AG09309 (cell line): ENCODE measurements at regions not wholly inside any gene's neighbourhood (a gene's known extent, or its start where the extent isn't known, plus 50 kb on each side); places are given as distances from the start of the nearest gene placed in this dataset.

Experiments used
- DNase-seq: peaks from one replicate; pipeline ENCODE4 v3.0.0-alpha.2; 2010; ENCODE audit warnings: low read depth
- H3K4me3 ChIP-seq: 2 replicates; pipeline ENCODE4 v1.5.1; 2011; ENCODE audit warnings: mild to moderate bottlenecking, low read depth, low read length, moderate library complexity; ENCODE audit not compliant: control insufficient read depth
- CTCF ChIP-seq: IDR thresholded peaks from 2 replicates; pipeline ENCODE4 v1.5.1; 2011; ENCODE audit warnings: mild to moderate bottlenecking, low read depth, low read length, inconsistent platforms; ENCODE audit not compliant: insufficient read depth, control insufficient read depth; ENCODE audit errors: missing control alignments

GRCh38 chr4:137610960-137611359 is 78.7 kb upstream of the PCDH18 start:
- DNase-seq: no peak
- H3K4me3 ChIP-seq: no peak overlapping the region
- TF ChIP-seq CTCF: peak; percentile 43

- no peak for TF ChIP-seq CTCF
- DNase-seq: peak; percentile 21
- peak overlapping the region; percentile 16 for H3K4me3 ChIP-seq
These were observed 77.6 kb upstream of the PCDH18 start for GRCh38 chr4:137609718-137610430.

- TF ChIP-seq CTCF: no peak
- H3K4me3 ChIP-seq: no peak overlapping the region
- DNase-seq: no peak
These were observed 75.8 kb upstream of the PCDH18 start for GRCh38 chr4:137608085-137608484.

- DNase-seq: no peak
- H3K4me3 ChIP-seq: no peak overlapping the region
- no peak for TF ChIP-seq CTCF
These were observed 70.1 kb upstream of the PCDH18 start for GRCh38 chr4:137602436-137602835.

GRCh38 chr4:137601934-137602333 is 69.6 kb upstream of the PCDH18 start:
- no peak overlapping the region for H3K4me3 ChIP-seq
- no peak for TF ChIP-seq CTCF
- no peak for DNase-seq

- DNase-seq: no peak
- H3K4me3 ChIP-seq: no peak overlapping the region
- TF ChIP-seq CTCF: no peak
These were observed 67.4 kb upstream of the PCDH18 start for GRCh38 chr4:137599734-137600133.
